GM19324 (cell line): ENCODE measurements at regions not wholly inside any gene's neighbourhood (a gene's known extent, or its start where the extent isn't known, plus 50 kb on each side); places are given as distances from the start of the nearest gene placed in this dataset.

Experiments used
- ATAC-seq: cut with Tn5 transposase; IDR thresholded peaks from one replicate; pipeline ENCODE4 v1.9.1; 2021; ENCODE audit warnings: mild to moderate bottlenecking, moderate library complexity; ENCODE audit not compliant: unreplicated experiment, low FRiP score

- no peak for ATAC-seq
These were observed 72.0 kb upstream of the GPRIN3 start for GRCh38 chr4:89379511-89380044.

- no peak for ATAC-seq
These were observed 65.8 kb upstream of the GPRIN3 start for GRCh38 chr4:89373394-89373793.

GRCh38 chr4:89371614-89372013 is 64.0 kb upstream of the GPRIN3 start:
- ATAC-seq, result no peak

- ATAC-seq, result no peak
These were observed 62.0 kb upstream of the GPRIN3 start for GRCh38 chr4:89369581-89369980.

GRCh38 chr4:89368861-89369260 is 61.3 kb upstream of the GPRIN3 start:
- ATAC-seq, result no peak

- ATAC-seq, result no peak
These were observed 58.2 kb upstream of the GPRIN3 start for GRCh38 chr4:89365776-89366175.

GRCh38 chr4:89365375-89365774 is 57.8 kb upstream of the GPRIN3 start:
- ATAC-seq, result no peak

GRCh38 chr4:89364541-89364940 is 56.9 kb upstream of the GPRIN3 start:
- no peak for ATAC-seq

GRCh38 chr4:89363786-89364185 is 56.2 kb upstream of the GPRIN3 start:
- no peak for ATAC-seq

- no peak for ATAC-seq
These were observed 51.5 kb upstream of the GPRIN3 start for GRCh38 chr4:89358935-89359638.

GRCh38 chr4:89357787-89358186 is 50.2 kb upstream of the GPRIN3 start:
- no peak for ATAC-seq
